Activated CD4-positive, alpha-beta memory T cell treated with anti-CD3 and anti-CD28 coated beads for 36 hours (primary cell): ENCODE measurements at regions not wholly inside any gene's neighbourhood (a gene's known extent, or its start where the extent isn't known, plus 50 kb on each side); places are given as distances from the start of the nearest gene placed in this dataset.

Source experiments
- CTCF ChIA-PET: fragments of 350-600 bp; sonication (Branson Sonifier 250); formaldehyde crosslinking; loops from one replicate; lab custom pipeline; 2021; ENCODE audit warnings: antibody characterized with exemption, inconsistent platforms; lab: Charles Lee
- POLR2A ChIA-PET: fragments of 350-600 bp; sonication (Branson Sonifier 250); formaldehyde crosslinking; loops from one replicate; lab custom pipeline; 2021; ENCODE audit warnings: antibody characterized with exemption; lab: Charles Lee
- DNase-seq: peaks from one replicate; pipeline ENCODE4 v3.0.0-alpha.2; 2020
- H3K27ac Mint-ChIP-seq: one replicate; pipeline ENCODE4 v1.8.0; 2021; ENCODE audit warnings: mixed read lengths
- H3K27me3 Mint-ChIP-seq: one replicate; pipeline ENCODE4 v1.8.0; 2021; ENCODE audit warnings: mixed read lengths
- H3K36me3 Mint-ChIP-seq: one replicate; pipeline ENCODE4 v1.8.0; 2021; ENCODE audit warnings: mixed read lengths
- H3K4me1 Mint-ChIP-seq: one replicate; pipeline ENCODE4 v1.8.0; 2021; ENCODE audit warnings: low read depth, mixed read lengths
- H3K4me3 Mint-ChIP-seq: one replicate; pipeline ENCODE4 v1.8.0; 2021; ENCODE audit warnings: mild to moderate bottlenecking, mixed read lengths
- H3K9me3 Mint-ChIP-seq: one replicate; pipeline ENCODE4 v1.8.0; 2021; ENCODE audit warnings: mixed read lengths
- intact Hi-C: fragments of 100-400 bp; cut with micrococcal nuclease; formaldehyde crosslinking; loops from one replicate; pipeline ENCODE4 v1.15.1; 2023

- no peak overlapping the region for H3K4me3 Mint-ChIP-seq
- POLR2A ChIA-PET = no interaction called here
These were observed 178.6 kb downstream of the CDH26 start for GRCh38 chr20:60136645-60137401.

GRCh38 chr20:60137657-60138245 is 179.5 kb downstream of the CDH26 start:
- POLR2A ChIA-PET = no interaction called here
- no peaks in the 10 kb centered on the region for H3K27me3 Mint-ChIP-seq
- intact Hi-C loops = loop anchor here (2.0 kb wide), 1 partner anchor 125 kb away; no protein-coding TSS in a partner anchor

More at GRCh38 chr20:60136645-60137401, 178.6 kb downstream of the CDH26 start:
- Mint-ChIP-seq H3K36me3 (no peaks in the 10 kb centered on the region), H3K4me1 (no peaks in the 10 kb centered on the region), H3K9me3 (no peaks in the 10 kb centered on the region), H3K27me3 (no peaks in the 10 kb centered on the region), H3K27ac (no peak overlapping the region)
- CTCF ChIA-PET = interaction anchor here (1.0 to 3.3 kb wide), 7 partner anchors 13 to 1092 kb away, joined by 3 to 20 read pairs (median 6); no protein-coding TSS in a partner anchor
- DNase-seq = no peak
- intact Hi-C loops = loop anchor here (2.0 kb wide), 1 partner anchor 126 kb away; no protein-coding TSS in a partner anchor

GRCh38 chr20:60138256-60139220 is 180.3 kb downstream of the CDH26 start:
- H3K27me3 Mint-ChIP-seq = no peaks in the 10 kb centered on the region
- CTCF ChIA-PET = interaction anchor here (0.6 to 3.3 kb wide), 11 partner anchors 11 to 1091 kb away, joined by 3 to 20 read pairs (median 3); no protein-coding TSS in a partner anchor
- DNase-seq = peak; percentile 52
- H3K9me3 Mint-ChIP-seq = no peaks in the 10 kb centered on the region
- no peaks in the 10 kb centered on the region for H3K36me3 Mint-ChIP-seq
- H3K27ac Mint-ChIP-seq = no peak overlapping the region
- no peaks in the 10 kb centered on the region for H3K4me1 Mint-ChIP-seq
- intact Hi-C loops = no loop called here
- POLR2A ChIA-PET = no interaction called here
- H3K4me3 Mint-ChIP-seq = peak overlapping the region; percentile 60

More at GRCh38 chr20:60137657-60138245, 179.5 kb downstream of the CDH26 start:
- Mint-ChIP-seq H3K4me1 (no peaks in the 10 kb centered on the region), H3K4me3 (peak overlapping the region; percentile 60), H3K9me3 (no peaks in the 10 kb centered on the region), H3K36me3 (no peaks in the 10 kb centered on the region), H3K27ac (no peak overlapping the region)
- DNase-seq = peak; percentile 55
- CTCF ChIA-PET = interaction anchor here (0.6 to 3.3 kb wide), 12 partner anchors 11 to 1091 kb away, joined by 3 to 20 read pairs (median 3); no protein-coding TSS in a partner anchor

- Mint-ChIP-seq H3K36me3 (no peaks in the 10 kb centered on the region), H3K4me3 (no peak overlapping the region), H3K9me3 (no peaks in the 10 kb centered on the region), H3K27me3 (no peaks in the 10 kb centered on the region), H3K27ac (no peak overlapping the region), H3K4me1 (no peaks in the 10 kb centered on the region)
- POLR2A ChIA-PET = no interaction called here
- CTCF ChIA-PET = interaction anchor here (0.7 kb wide), 1 partner anchor 311 kb away, joined by 3 read pairs; no protein-coding TSS in a partner anchor
- DNase-seq = no peak
- intact Hi-C loops = no loop called here
These were observed 181.6 kb downstream of the CDH26 start for GRCh38 chr20:60139663-60140446.

GRCh38 chr20:60142587-60142986 is 184.4 kb downstream of the CDH26 start:
- CTCF ChIA-PET = interaction anchor here (0.8 kb wide), 1 partner anchor 122 kb away, joined by 3 read pairs; no protein-coding TSS in a partner anchor
- Mint-ChIP-seq H3K4me3 (no peak overlapping the region), H3K36me3 (no peaks in the 10 kb centered on the region), H3K27ac (no peak overlapping the region), H3K4me1 (no peaks in the 10 kb centered on the region), H3K9me3 (no peaks in the 10 kb centered on the region), H3K27me3 (no peaks in the 10 kb centered on the region)
- DNase-seq = no peak
- intact Hi-C loops = no loop called here
- POLR2A ChIA-PET = no interaction called here

GRCh38 chr20:60143261-60143842 is 185.1 kb downstream of the CDH26 start:
- Mint-ChIP-seq H3K27ac (no peak overlapping the region), H3K4me3 (no peak overlapping the region), H3K4me1 (no peaks in the 10 kb centered on the region), H3K27me3 (no peaks in the 10 kb centered on the region), H3K9me3 (no peaks in the 10 kb centered on the region), H3K36me3 (no peaks in the 10 kb centered on the region)
- ChIA-PET CTCF (interaction anchor here (0.8 kb wide), 1 partner anchor 121 kb away, joined by 3 read pairs; no protein-coding TSS in a partner anchor), POLR2A (no interaction called here)
- intact Hi-C loops = no loop called here
- no peak for DNase-seq

- ChIA-PET CTCF (no interaction called here), POLR2A (no interaction called here)
- Mint-ChIP-seq H3K27ac (no peak overlapping the region), H3K9me3 (no peaks in the 10 kb centered on the region), H3K36me3 (no peaks in the 10 kb centered on the region), H3K27me3 (no peaks in the 10 kb centered on the region), H3K4me1 (no peaks in the 10 kb centered on the region), H3K4me3 (no peak overlapping the region)
- intact Hi-C loops = no loop called here
- no peak for DNase-seq
These were observed 186.2 kb downstream of the CDH26 start for GRCh38 chr20:60144404-60144803.

GRCh38 chr20:60144974-60145527 is 186.8 kb downstream of the CDH26 start:
- no peak overlapping the region for H3K4me3 Mint-ChIP-seq
- H3K4me1 Mint-ChIP-seq = no peaks in the 10 kb centered on the region
- ChIA-PET CTCF (no interaction called here), POLR2A (no interaction called here)
- H3K27ac Mint-ChIP-seq = no peak overlapping the region
- intact Hi-C loops = no loop called here
- no peaks in the 10 kb centered on the region for H3K36me3 Mint-ChIP-seq
- DNase-seq = no peak
- no peaks in the 10 kb centered on the region for H3K9me3 Mint-ChIP-seq
- H3K27me3 Mint-ChIP-seq = no peaks in the 10 kb centered on the region

GRCh38 chr20:60147004-60147403 is 188.8 kb downstream of the CDH26 start:
- no peak overlapping the region for H3K4me3 Mint-ChIP-seq
- DNase-seq = no peak
- H3K27me3 Mint-ChIP-seq = no peaks in the 10 kb centered on the region
- no peaks in the 10 kb centered on the region for H3K4me1 Mint-ChIP-seq
- POLR2A ChIA-PET = no interaction called here
- no peaks in the 10 kb centered on the region for H3K9me3 Mint-ChIP-seq
- intact Hi-C loops = no loop called here
- CTCF ChIA-PET = no interaction called here
- H3K36me3 Mint-ChIP-seq = no peaks in the 10 kb centered on the region
- H3K27ac Mint-ChIP-seq = no peak overlapping the region

GRCh38 chr20:60148885-60149284 is 190.7 kb downstream of the CDH26 start:
- POLR2A ChIA-PET = no interaction called here
- no peak overlapping the region for H3K27ac Mint-ChIP-seq
- H3K4me3 Mint-ChIP-seq = no peak overlapping the region
- CTCF ChIA-PET = no interaction called here
- no peaks in the 10 kb centered on the region for H3K9me3 Mint-ChIP-seq
- intact Hi-C loops = no loop called here
- no peaks in the 10 kb centered on the region for H3K36me3 Mint-ChIP-seq
- no peak for DNase-seq
- H3K4me1 Mint-ChIP-seq = no peaks in the 10 kb centered on the region
- H3K27me3 Mint-ChIP-seq = no peaks in the 10 kb centered on the region
